Nephron (organoid): ENCODE measurements at regions not wholly inside any gene's neighbourhood (a gene's known extent, or its start where the extent isn't known, plus 50 kb on each side); places are given as distances from the start of the nearest gene placed in this dataset.
A peak's percentile ranks its signal among the peaks of the same experiment; 100 is the strongest.

Experiments
- H3K27ac Mint-ChIP-seq, 3 experiments: 2 replicates each; pipeline ENCODE4 v1.8.0; 2020; ENCODE audit warnings: mixed read lengths in 3 of 3, mild to moderate bottlenecking in 2 of 3, moderate library complexity in 1 of 3
- H3K27me3 Mint-ChIP-seq: 2 replicates; pipeline ENCODE4 v1.8.0; 2021; ENCODE audit warnings: low read depth, mild to moderate bottlenecking, moderate library complexity, mixed read lengths
- H3K36me3 Mint-ChIP-seq: 2 replicates; pipeline ENCODE4 v1.8.0; 2020; ENCODE audit warnings: low read depth, mixed read lengths
- H3K4me1 Mint-ChIP-seq: 2 replicates; pipeline ENCODE4 v1.8.0; 2020; ENCODE audit warnings: mixed read lengths
- H3K4me3 Mint-ChIP-seq, 3 experiments: 2 replicates each; pipeline ENCODE4 v1.8.0; 2020; ENCODE audit warnings: mild to moderate bottlenecking in 3 of 3, mixed read lengths in 3 of 3, moderate library complexity in 2 of 3
- H3K9me3 Mint-ChIP-seq: 2 replicates; pipeline ENCODE4 v1.8.0; 2020; ENCODE audit warnings: mixed read lengths
- TF ChIP-seq, protein P1 (sequence below), 3 experiments: fragments of 200-600 bp; sonication (generic); IDR thresholded peaks; one replicate each; pipeline ENCODE4 v1.5.0; 2021; ENCODE audit warnings: antibody characterized with exemption in 3 of 3; ENCODE audit not compliant: unreplicated experiment in 3 of 3

DNA sequence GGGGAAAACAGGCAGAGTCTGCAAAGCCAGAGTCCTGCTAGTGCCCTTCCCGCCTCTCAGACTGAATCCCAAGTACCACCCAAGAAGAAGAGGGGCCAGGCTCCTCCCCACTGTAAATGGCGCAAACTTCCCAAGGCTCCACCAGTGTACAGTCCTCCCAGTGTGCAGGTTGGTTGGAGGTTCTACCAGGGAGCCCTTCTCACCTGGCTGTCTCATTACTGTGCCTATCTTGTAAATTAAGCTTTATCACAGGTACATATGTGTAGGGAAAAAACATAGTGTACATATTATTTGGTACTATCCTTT lies 189.7 kb downstream of the FSCB start:
- Mint-ChIP-seq H3K9me3 (peaks cover 7% of the 10 kb centered on the region), H3K36me3 (no peaks in the 10 kb centered on the region), H3K27ac (no peak overlapping the region), H3K4me1 (no peaks in the 10 kb centered on the region), H3K4me3 (no peak overlapping the region), H3K27me3 (no peaks in the 10 kb centered on the region)
- TF ChIP-seq, protein P1, sequence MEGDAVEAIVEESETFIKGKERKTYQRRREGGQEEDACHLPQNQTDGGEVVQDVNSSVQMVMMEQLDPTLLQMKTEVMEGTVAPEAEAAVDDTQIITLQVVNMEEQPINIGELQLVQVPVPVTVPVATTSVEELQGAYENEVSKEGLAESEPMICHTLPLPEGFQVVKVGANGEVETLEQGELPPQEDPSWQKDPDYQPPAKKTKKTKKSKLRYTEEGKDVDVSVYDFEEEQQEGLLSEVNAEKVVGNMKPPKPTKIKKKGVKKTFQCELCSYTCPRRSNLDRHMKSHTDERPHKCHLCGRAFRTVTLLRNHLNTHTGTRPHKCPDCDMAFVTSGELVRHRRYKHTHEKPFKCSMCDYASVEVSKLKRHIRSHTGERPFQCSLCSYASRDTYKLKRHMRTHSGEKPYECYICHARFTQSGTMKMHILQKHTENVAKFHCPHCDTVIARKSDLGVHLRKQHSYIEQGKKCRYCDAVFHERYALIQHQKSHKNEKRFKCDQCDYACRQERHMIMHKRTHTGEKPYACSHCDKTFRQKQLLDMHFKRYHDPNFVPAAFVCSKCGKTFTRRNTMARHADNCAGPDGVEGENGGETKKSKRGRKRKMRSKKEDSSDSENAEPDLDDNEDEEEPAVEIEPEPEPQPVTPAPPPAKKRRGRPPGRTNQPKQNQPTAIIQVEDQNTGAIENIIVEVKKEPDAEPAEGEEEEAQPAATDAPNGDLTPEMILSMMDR (IDR thresholded peaks at IDR 0.05; ENCODE audit: unreplicated experiment in 3 of 3), result no peak

DNA sequence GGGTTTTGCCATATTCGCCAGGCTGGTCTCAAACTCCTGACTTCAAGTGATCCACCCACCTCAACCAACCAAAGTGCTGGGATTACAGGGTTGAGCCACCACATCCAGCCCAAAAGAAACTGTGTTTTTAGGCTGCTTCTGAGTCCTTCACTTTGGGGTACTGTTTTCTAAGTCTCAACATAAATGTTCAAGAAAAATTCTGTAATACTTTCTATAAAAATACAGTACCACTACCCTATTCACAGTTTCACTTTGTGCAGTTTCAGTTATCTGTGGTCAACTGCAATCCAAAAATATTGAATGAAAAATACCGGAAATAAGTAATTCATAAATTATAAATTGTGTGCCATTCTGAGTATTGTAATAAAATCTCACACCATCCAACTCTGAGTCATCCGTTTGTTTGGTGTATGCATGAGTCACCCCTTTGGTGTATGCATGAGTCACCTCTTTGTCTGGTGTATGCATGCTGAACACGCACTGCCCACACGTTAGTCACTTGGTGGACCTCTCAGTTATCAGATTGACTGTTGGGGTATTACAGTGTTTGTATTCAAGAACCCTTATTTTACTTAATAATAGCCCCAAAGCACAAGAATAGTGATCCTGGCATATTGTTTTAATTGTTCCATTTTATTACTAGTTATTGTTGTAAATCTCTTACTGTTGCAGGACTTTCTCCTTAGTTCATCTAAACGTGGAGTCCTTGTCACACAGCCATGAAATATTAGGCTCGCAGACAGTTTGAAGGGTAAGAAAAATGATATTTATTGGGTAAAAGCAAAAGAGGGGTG lies 190.2 kb downstream of the FSCB start:
- Mint-ChIP-seq H3K9me3 (peaks cover 7% of the 10 kb centered on the region), H3K27me3 (no peaks in the 10 kb centered on the region), H3K27ac (no peak overlapping the region), H3K4me1 (no peaks in the 10 kb centered on the region), H3K36me3 (no peaks in the 10 kb centered on the region), H3K4me3 (no peak overlapping the region)
- TF ChIP-seq, protein P1 (IDR thresholded peaks at IDR 0.05; ENCODE audit: unreplicated experiment in 3 of 3), result no peak

DNA sequence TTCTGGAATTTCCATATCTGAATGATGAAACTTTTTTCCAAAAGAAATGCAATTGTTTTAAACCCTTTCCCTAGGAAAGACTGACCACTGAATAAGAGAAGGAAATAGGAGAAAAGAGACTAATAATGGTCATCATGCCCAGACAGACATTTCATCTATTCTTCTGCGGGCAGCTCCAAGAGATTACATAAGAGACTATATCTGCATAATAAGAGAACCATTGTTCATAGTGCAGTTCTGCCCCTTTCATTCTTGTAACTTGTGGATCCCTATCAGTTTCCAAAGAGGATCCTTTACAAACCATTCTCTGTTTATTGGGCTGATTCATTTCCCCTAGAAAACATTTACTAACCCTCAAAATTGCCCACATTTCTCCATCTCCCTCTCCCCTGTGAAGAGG lies 197.8 kb downstream of the FSCB start:
- no peaks in the 10 kb centered on the region for H3K4me1 Mint-ChIP-seq
- no peak overlapping the region for H3K4me3 Mint-ChIP-seq
- no peaks in the 10 kb centered on the region for H3K36me3 Mint-ChIP-seq
- peaks cover 3% of the 10 kb centered on the region for H3K9me3 Mint-ChIP-seq
- H3K27ac Mint-ChIP-seq, result no peak overlapping the region
- TF ChIP-seq, protein P1 (IDR thresholded peaks at IDR 0.05; ENCODE audit: unreplicated experiment in 3 of 3), result no peak
- no peaks in the 10 kb centered on the region for H3K27me3 Mint-ChIP-seq

DNA sequence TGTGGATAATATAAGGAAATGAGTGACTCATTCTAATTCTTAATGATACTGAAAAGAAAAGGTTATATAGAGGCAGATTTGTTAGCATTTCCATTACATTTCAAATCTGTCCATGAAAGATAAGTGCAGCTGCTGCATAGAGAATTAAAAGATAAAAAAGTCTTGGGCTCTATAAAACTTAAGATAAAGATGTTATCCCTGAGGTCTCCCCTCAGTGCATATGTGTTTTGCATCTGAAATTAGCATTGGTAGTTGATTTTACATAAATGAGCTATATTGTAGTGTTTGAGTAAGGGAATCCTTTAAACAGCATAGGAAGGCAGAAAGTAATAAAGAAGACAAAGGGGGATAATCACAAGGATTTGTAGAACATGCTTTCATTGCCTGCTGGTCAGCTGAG lies 206.2 kb downstream of the FSCB start:
- Mint-ChIP-seq H3K27me3 (no peaks in the 10 kb centered on the region), H3K4me1 (no peaks in the 10 kb centered on the region), H3K9me3 (peaks cover 12% of the 10 kb centered on the region), H3K36me3 (no peaks in the 10 kb centered on the region), H3K4me3 (no peak overlapping the region), H3K27ac (no peak overlapping the region)
- TF ChIP-seq, protein P1 (IDR thresholded peaks at IDR 0.05; ENCODE audit: unreplicated experiment in 3 of 3), result no peak

DNA sequence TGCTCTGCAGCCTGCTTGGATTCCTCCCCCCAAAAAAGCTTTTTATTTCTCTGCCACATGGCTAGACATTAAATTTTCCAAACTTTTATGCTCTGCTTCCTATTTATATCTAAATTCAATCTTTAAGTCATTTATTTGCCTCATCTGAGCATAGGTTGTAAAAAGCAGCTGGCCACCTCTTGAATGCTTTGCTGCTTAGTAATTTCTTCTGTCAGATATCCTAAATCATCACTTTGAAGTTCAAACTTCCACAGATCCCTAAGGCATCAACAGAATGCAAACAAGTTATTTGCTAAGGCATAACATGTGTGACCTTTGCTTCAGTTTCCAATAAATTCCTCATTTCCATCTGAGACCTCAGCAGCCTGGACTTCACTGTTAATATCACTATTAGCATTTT lies 209.6 kb downstream of the FSCB start:
- no peaks in the 10 kb centered on the region for H3K36me3 Mint-ChIP-seq
- no peak overlapping the region for H3K4me3 Mint-ChIP-seq
- H3K27me3 Mint-ChIP-seq, result no peaks in the 10 kb centered on the region
- TF ChIP-seq, protein P1 (IDR thresholded peaks at IDR 0.05; ENCODE audit: unreplicated experiment in 3 of 3), result no peak
- H3K9me3 Mint-ChIP-seq, result peaks cover 12% of the 10 kb centered on the region
- H3K27ac Mint-ChIP-seq, result peak overlapping the region in 1 of 3 experiments; percentile 53
- no peaks in the 10 kb centered on the region for H3K4me1 Mint-ChIP-seq

DNA sequence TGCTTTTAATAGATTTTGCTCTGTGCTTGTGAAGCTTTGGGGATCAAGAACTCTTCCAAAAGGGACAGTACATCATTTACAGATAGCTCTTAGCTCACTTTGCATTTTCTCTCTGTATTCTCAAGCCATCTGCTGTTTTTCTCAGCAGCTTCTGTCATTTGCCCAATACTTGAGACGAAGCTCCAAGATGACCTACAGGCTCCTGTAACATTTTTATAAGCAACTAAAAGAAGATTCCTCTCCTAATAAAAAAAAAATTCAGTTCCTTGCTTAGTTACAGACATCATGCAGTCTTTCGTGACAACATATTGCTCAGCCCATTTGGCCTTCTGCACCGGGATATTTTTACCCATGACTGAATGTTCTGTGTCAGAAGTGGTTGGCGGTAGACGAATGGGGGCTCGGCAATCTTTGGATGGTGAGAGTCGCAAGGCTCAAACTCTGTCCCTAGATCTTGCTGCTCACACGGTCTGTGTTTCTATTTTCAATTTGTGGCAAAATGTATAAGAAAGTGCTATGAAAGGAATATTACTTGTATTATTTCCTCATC lies 215.6 kb downstream of the FSCB start:
- Mint-ChIP-seq H3K27me3 (no peaks in the 10 kb centered on the region), H3K4me3 (no peak overlapping the region), H3K27ac (no peak overlapping the region), H3K36me3 (no peaks in the 10 kb centered on the region), H3K4me1 (no peaks in the 10 kb centered on the region), H3K9me3 (no peaks in the 10 kb centered on the region)
- TF ChIP-seq, protein P1 (IDR thresholded peaks at IDR 0.05; ENCODE audit: unreplicated experiment in 3 of 3), result no peak
